Hepatocyte (in vitro differentiated cells): ENCODE measurements at regions not wholly inside any gene's neighbourhood (a gene's known extent, or its start where the extent isn't known, plus 50 kb on each side); places are given as distances from the start of the nearest gene placed in this dataset.

Experiments
- DNase-seq: peaks from one replicate; pipeline ENCODE4 v3.0.0-alpha.2; 2016; ENCODE audit warnings: low spot score
- H2AFZ ChIP-seq: fragments of 200-600 bp; sonication (generic); 2 replicates; pipeline ENCODE4 v1.6.0; 2016; ENCODE audit warnings: antibody characterized with exemption, mild to moderate bottlenecking
- H3K27ac ChIP-seq: fragments of 200-600 bp; sonication (generic); 2 replicates; pipeline ENCODE4 v1.5.1; 2016; ENCODE audit warnings: mild to moderate bottlenecking
- H3K27me3 ChIP-seq: fragments of 200-600 bp; sonication (generic); 2 replicates; pipeline ENCODE4 v1.6.1; 2016
- H3K36me3 ChIP-seq: fragments of 200-600 bp; sonication (generic); replicated peaks from 2 replicates; pipeline ENCODE4 v1.5.1; 2016; ENCODE audit warnings: low read depth; ENCODE audit not compliant: insufficient read depth
- H3K4me1 ChIP-seq: fragments of 200-600 bp; sonication (generic); 2 replicates; pipeline ENCODE4 v1.5.1; 2016; ENCODE audit warnings: mild to moderate bottlenecking, moderate library complexity; ENCODE audit not compliant: insufficient read depth
- H3K4me2 ChIP-seq: fragments of 200-600 bp; sonication (generic); 2 replicates; pipeline ENCODE4 v1.6.0; 2016
- H3K4me3 ChIP-seq: fragments of 200-600 bp; sonication (generic); 2 replicates; pipeline ENCODE4 v1.5.1; 2016; ENCODE audit warnings: mild to moderate bottlenecking
- H3K79me2 ChIP-seq: fragments of 200-600 bp; sonication (generic); 2 replicates; pipeline ENCODE4 v1.6.0; 2017; ENCODE audit warnings: mild to moderate bottlenecking
- H3K9me2 ChIP-seq: fragments of 200-600 bp; sonication (generic); replicated peaks from 2 replicates; pipeline ENCODE4 v1.6.0; 2017; ENCODE audit warnings: mild to moderate bottlenecking; ENCODE audit not compliant: insufficient read depth
- H3K9me3 ChIP-seq: fragments of 200-600 bp; sonication (generic); 2 replicates; pipeline ENCODE4 v1.5.1; 2016; ENCODE audit warnings: low read depth, mild to moderate bottlenecking
- H4K20me1 ChIP-seq: fragments of 200-600 bp; sonication (generic); 2 replicates; pipeline ENCODE4 v1.6.0; 2016; ENCODE audit warnings: mild to moderate bottlenecking; ENCODE audit not compliant: insufficient read depth, poor library complexity, severe bottlenecking
- EZH2 ChIP-seq: fragments of 200-600 bp; sonication (generic); IDR thresholded peaks from 2 replicates; pipeline ENCODE4 v1.6.1; 2016; ENCODE audit warnings: antibody characterized with exemption, mild to moderate bottlenecking, borderline replicate concordance
- EZH2phosphoT487 ChIP-seq: fragments of 200-600 bp; sonication (generic); IDR thresholded peaks from one replicate; pipeline ENCODE4 v1.6.1; 2018; ENCODE audit warnings: antibody characterized with exemption, mild to moderate bottlenecking, low read depth, moderate library complexity; ENCODE audit not compliant: unreplicated experiment, severe bottlenecking
- WGBS: methylation state at CpG from one replicate; pipeline ENCODE4 v1.1.6; 2016; ENCODE audit warnings: low lambda C conversion rate; ENCODE audit errors: missing lambda C conversion rate; 5-methylcytosine and 5-hydroxymethylcytosine counted together
- TF ChIP-seq, protein P1 (sequence below): fragments of 200-600 bp; sonication (generic); IDR thresholded peaks from 2 replicates; pipeline ENCODE4 v1.5.1; 2016; ENCODE audit warnings: antibody characterized with exemption, mild to moderate bottlenecking; ENCODE audit not compliant: poor library complexity

DNA sequence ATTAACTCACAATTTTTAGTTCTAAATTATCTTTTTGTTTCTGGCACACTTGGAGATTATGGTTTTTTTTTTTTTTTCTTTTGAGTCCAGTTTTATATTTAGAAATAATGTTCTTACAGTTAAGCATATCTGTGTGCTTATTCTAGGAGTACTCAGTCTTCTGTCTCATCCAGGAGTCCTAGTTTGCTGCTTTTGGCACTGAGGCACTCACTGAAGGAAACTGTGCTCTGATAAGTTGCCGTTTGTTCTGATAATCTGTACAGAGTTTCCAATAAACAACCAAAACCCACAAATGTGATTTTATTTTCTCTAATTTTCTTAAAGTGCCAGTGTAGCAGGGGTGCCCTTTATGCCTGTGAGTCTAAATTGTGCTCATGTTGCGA, 251.0 kb downstream of the LRRC70 start:
- no peaks in the 10 kb centered on the region for H3K9me2 ChIP-seq
- H3K79me2 ChIP-seq = no peaks in the 10 kb centered on the region
- TF ChIP-seq EZH2 (no peak), EZH2phosphoT487 (no peak)
- TF ChIP-seq, protein P1, sequence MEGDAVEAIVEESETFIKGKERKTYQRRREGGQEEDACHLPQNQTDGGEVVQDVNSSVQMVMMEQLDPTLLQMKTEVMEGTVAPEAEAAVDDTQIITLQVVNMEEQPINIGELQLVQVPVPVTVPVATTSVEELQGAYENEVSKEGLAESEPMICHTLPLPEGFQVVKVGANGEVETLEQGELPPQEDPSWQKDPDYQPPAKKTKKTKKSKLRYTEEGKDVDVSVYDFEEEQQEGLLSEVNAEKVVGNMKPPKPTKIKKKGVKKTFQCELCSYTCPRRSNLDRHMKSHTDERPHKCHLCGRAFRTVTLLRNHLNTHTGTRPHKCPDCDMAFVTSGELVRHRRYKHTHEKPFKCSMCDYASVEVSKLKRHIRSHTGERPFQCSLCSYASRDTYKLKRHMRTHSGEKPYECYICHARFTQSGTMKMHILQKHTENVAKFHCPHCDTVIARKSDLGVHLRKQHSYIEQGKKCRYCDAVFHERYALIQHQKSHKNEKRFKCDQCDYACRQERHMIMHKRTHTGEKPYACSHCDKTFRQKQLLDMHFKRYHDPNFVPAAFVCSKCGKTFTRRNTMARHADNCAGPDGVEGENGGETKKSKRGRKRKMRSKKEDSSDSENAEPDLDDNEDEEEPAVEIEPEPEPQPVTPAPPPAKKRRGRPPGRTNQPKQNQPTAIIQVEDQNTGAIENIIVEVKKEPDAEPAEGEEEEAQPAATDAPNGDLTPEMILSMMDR = no peak
- H3K27me3 ChIP-seq = no peaks in the 10 kb centered on the region
- H3K36me3 ChIP-seq = no peaks in the 10 kb centered on the region
- no peak overlapping the region for H3K4me2 ChIP-seq
- H3K4me3 ChIP-seq = no peak overlapping the region
- no peaks in the 10 kb centered on the region for H3K4me1 ChIP-seq
- no peaks in the 10 kb centered on the region for H3K9me3 ChIP-seq
- H3K27ac ChIP-seq = no peak overlapping the region
- H2AFZ ChIP-seq = no peak overlapping the region
- no peak for DNase-seq
- no peaks in the 10 kb centered on the region for H4K20me1 ChIP-seq
- 86% methylated on average over 2 of the region's 2 CpGs for WGBS

DNA sequence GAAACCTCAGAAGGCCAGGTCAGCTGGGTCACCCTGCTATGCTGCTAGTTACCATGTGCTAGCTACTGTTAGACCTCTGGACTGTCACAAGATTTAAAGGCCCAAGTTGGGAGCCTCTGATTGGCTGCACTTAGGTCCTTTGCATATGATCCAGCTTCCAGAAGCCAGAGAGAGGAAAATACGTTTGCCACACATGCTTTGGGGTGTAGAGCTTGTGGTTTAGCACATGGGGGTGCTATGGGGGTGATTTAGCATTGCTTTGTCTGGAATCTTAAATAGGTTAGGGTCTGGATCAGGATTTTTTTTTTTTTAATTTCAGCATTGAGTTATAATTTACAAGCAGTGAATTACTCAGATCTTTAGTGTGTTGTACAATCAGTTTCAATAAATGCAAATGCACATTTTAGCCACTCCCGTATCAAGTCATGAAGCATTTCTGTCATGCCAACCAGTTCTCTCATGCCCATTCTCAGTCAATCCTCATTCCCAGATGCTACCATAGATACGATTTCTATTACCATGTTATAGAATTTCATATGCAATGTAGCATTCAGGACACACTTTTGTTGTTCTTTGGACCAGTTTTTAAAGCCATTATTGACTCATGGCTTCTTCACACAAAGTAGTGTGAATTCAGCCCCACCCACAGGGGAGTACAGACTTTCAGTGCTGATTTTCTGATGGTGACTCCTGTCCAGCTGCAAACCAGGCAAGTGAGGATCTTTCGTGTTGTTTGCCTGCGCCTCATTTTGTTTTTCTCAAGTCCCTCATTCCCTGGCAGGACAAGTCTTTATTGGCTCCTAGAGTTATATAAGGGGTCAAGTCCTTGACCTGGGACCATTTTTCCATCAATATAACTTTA, 250.4 kb downstream of the LRRC70 start:
- Histone ChIP-seq H3K9me2 (no peaks in the 10 kb centered on the region), H4K20me1 (no peaks in the 10 kb centered on the region), H3K79me2 (no peaks in the 10 kb centered on the region), H3K9me3 (no peaks in the 10 kb centered on the region), H3K4me3 (no peak overlapping the region), H3K27me3 (no peaks in the 10 kb centered on the region), H3K4me1 (no peaks in the 10 kb centered on the region), H3K4me2 (no peak overlapping the region), H3K36me3 (no peaks in the 10 kb centered on the region), H2AFZ (no peak overlapping the region), H3K27ac (no peak overlapping the region)
- TF ChIP-seq EZH2 = no peak
- no peak for TF ChIP-seq EZH2phosphoT487
- TF ChIP-seq, protein P1 = no peak
- 63% methylated on average over 5 of the region's 5 CpGs for WGBS
- no peak for DNase-seq

DNA sequence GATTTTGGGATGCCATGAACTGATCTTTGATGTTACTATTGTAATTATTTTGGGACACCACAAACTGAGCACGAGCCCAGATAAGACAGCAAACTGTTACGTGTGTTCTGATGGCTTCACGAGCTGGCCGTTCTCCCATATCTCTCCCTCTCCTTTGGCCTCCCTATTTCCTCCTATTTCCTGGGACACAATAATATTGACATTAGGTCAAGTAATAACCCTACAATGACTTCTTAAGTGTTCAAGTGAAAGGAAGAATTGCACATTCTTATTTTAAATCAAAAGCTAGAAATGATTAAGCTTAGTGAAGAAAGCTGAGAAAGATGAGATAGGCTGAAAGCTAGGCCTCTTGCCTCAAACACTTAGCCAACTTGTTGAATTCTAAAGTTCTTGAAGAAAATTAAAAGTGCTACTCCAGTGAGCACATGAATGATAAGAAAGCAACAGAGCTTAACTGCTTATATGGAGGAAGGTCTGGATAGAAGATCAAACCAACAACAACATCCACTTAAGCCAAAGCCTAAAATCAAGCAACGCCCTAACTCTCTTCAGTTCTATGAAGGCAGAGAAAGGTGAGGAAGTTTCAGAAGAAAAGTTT, 247.1 kb downstream of the LRRC70 start:
- no peaks in the 10 kb centered on the region for H3K36me3 ChIP-seq
- TF ChIP-seq EZH2 = no peak
- TF ChIP-seq EZH2phosphoT487 = no peak
- TF ChIP-seq, protein P1 = no peak
- WGBS = 89% methylated on average over 5 of the region's 5 CpGs
- no peaks in the 10 kb centered on the region for H3K4me1 ChIP-seq
- no peaks in the 10 kb centered on the region for H3K9me2 ChIP-seq
- no peak overlapping the region for H3K4me2 ChIP-seq
- no peaks in the 10 kb centered on the region for H3K9me3 ChIP-seq
- DNase-seq = no peak
- H3K79me2 ChIP-seq = no peaks in the 10 kb centered on the region
- no peak overlapping the region for H3K27ac ChIP-seq
- no peaks in the 10 kb centered on the region for H4K20me1 ChIP-seq
- H2AFZ ChIP-seq = no peak overlapping the region
- no peaks in the 10 kb centered on the region for H3K27me3 ChIP-seq
- H3K4me3 ChIP-seq = no peak overlapping the region
